ENCODE measurements at regions not wholly inside any gene's neighbourhood (a gene's known extent, or its start where the extent isn't known, plus 50 kb on each side); places are given as distances from the start of the nearest gene placed in this dataset.
A peak's percentile ranks its signal among the peaks of the same experiment; 100 is the strongest.

DNA sequence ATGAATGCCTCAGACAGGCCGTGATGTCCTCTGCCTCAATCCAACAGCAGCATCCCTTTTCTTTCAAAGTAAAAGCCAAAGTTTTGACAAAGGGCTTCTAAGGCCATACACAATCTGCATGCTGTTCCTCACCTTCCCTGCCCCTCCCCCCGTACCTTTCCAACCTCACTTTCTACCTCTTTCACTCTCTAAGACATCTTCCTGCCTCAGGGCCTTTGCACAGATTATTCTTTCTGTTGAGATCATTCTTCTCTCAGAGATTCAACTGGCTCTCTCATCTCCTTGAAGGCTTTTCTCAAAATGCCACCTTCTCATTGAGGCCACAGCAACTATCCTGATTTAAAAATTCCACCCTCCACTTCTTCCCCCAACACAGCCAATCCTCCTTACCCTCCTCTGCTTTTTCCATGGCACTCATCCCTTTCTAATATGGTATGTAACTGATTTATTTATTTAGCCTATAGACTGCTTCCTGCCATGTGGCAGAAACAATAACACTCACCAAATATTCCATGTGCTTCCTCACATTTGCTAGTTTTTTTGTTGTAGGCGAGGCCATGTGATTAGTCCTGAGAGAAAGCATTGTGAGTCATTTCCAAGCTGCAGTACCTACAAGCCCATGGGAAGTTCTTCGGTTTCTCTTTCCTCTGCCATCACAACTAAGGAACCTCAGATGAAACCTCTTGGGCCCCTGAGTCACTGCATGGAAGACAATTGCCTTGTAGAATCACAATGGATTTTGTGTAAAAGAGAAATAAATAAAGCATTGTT is 58.7 kb upstream of the GADD45A start:
- no peak for TF ChIP-seq POLR2A (IDR thresholded peaks at IDR 0.05)
- TF ChIP-seq, protein P1, sequence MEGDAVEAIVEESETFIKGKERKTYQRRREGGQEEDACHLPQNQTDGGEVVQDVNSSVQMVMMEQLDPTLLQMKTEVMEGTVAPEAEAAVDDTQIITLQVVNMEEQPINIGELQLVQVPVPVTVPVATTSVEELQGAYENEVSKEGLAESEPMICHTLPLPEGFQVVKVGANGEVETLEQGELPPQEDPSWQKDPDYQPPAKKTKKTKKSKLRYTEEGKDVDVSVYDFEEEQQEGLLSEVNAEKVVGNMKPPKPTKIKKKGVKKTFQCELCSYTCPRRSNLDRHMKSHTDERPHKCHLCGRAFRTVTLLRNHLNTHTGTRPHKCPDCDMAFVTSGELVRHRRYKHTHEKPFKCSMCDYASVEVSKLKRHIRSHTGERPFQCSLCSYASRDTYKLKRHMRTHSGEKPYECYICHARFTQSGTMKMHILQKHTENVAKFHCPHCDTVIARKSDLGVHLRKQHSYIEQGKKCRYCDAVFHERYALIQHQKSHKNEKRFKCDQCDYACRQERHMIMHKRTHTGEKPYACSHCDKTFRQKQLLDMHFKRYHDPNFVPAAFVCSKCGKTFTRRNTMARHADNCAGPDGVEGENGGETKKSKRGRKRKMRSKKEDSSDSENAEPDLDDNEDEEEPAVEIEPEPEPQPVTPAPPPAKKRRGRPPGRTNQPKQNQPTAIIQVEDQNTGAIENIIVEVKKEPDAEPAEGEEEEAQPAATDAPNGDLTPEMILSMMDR (IDR thresholded peaks at IDR 0.05) = no peak
- Histone ChIP-seq H3K36me3 (no peaks in the 10 kb centered on the region), H3K27me3 (no peaks in the 10 kb centered on the region), H3K27ac (no peak overlapping the region), H3K9me3 (peaks cover 0 to 6% (median 0%) of the 10 kb centered on the region in 12 donors), H3K4me1 (peaks cover 0 to 15% (median 2%) of the 10 kb centered on the region in 12 donors), H3K4me3 (no peak overlapping the region)
- WGBS, 4 donors = 78 to 87% (median 84%) methylated on average over 4 of the region's 4 CpGs
- ATAC-seq (peak in 1 of 4 donors; percentile 37), DNase-seq (no peak)
- intact Hi-C loops (cut with DNase I) = no loop called here

DNA sequence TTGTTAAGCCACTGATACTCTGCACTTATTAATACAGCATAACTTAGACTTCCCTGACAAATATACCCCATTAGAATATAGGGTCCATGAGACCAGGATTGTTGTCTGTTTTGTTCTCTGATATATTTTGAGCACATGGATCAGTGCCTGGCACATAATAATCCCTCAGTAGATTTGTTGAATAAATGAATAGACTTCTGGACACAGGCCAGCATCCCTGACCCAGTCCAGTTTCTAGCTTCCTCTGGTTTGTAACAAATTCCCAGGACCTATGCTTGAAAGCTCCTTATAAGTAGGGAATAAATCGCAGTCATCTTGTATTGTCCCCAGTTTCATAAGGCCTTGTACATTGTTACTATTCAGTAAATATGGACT is 58.2 kb upstream of the GADD45A start:
- Histone ChIP-seq H3K27me3 (no peaks in the 10 kb centered on the region), H3K4me1 (peaks cover 0 to 15% (median 2%) of the 10 kb centered on the region in 12 donors), H3K27ac (no peak overlapping the region), H3K9me3 (peaks cover 0 to 6% (median 0%) of the 10 kb centered on the region in 12 donors), H3K4me3 (no peak overlapping the region), H3K36me3 (no peaks in the 10 kb centered on the region)
- DNase-seq = no peak
- TF ChIP-seq, protein P1 (IDR thresholded peaks at IDR 0.05) = no peak
- no peak for TF ChIP-seq POLR2A (IDR thresholded peaks at IDR 0.05)
- WGBS, 4 donors = 86 to 94% (median 94%) methylated on average over 1 of the region's 1 CpG
- intact Hi-C loops (cut with DNase I) = no loop called here
- ATAC-seq = no peak

GRCh38 chr1:67627336-67627735 is 57.7 kb upstream of the GADD45A start:
- intact Hi-C loops (cut with DNase I) = no loop called here
- peaks cover 0 to 6% (median 0%) of the 10 kb centered on the region in 12 donors for H3K9me3 ChIP-seq
- DNase-seq (no peak), ATAC-seq (no peak)
- no peaks in the 10 kb centered on the region for H3K27me3 ChIP-seq
- peaks cover 0 to 15% (median 2%) of the 10 kb centered on the region in 12 donors for H3K4me1 ChIP-seq
- no peak overlapping the region for H3K4me3 ChIP-seq
- no peak for TF ChIP-seq POLR2A (IDR thresholded peaks at IDR 0.05)
- TF ChIP-seq, protein P1 (IDR thresholded peaks at IDR 0.05) = no peak
- no peak overlapping the region for H3K27ac ChIP-seq
- H3K36me3 ChIP-seq = no peaks in the 10 kb centered on the region
- WGBS, 4 donors = 92 to 95% (median 94%) methylated on average over 3 of the region's 3 CpGs

- WGBS, 4 donors = 92 to 99% (median 94%) methylated on average over 5 of the region's 5 CpGs
- Histone ChIP-seq H3K27me3 (no peaks in the 10 kb centered on the region), H3K4me1 (peaks cover 0 to 15% (median 2%) of the 10 kb centered on the region in 12 donors), H3K9me3 (peaks cover 0 to 6% (median 0%) of the 10 kb centered on the region in 12 donors), H3K27ac (no peak overlapping the region), H3K36me3 (no peaks in the 10 kb centered on the region), H3K4me3 (no peak overlapping the region)
- TF ChIP-seq, protein P1 (IDR thresholded peaks at IDR 0.05) = no peak
- TF ChIP-seq POLR2A (IDR thresholded peaks at IDR 0.05) = no peak
- intact Hi-C loops (cut with DNase I) = no loop called here
- ATAC-seq = no peak
- no peak for DNase-seq
Measured at GRCh38 chr1:67627906-67628305, 57.1 kb upstream of the GADD45A start.

Data from heart left ventricle (tissue), 16 donors.